ENCODE measurements at regions not wholly inside any gene's neighbourhood (a gene's known extent, or its start where the extent isn't known, plus 50 kb on each side); places are given as distances from the start of the nearest gene placed in this dataset.
A peak's percentile ranks its signal among the peaks of the same experiment; 100 is the strongest.
"Not testable (repeated sequence)": the region's sequence is repeated elsewhere in the genome, so short reads cannot be mapped to it uniquely, and the experiment has no call there.

DNA sequence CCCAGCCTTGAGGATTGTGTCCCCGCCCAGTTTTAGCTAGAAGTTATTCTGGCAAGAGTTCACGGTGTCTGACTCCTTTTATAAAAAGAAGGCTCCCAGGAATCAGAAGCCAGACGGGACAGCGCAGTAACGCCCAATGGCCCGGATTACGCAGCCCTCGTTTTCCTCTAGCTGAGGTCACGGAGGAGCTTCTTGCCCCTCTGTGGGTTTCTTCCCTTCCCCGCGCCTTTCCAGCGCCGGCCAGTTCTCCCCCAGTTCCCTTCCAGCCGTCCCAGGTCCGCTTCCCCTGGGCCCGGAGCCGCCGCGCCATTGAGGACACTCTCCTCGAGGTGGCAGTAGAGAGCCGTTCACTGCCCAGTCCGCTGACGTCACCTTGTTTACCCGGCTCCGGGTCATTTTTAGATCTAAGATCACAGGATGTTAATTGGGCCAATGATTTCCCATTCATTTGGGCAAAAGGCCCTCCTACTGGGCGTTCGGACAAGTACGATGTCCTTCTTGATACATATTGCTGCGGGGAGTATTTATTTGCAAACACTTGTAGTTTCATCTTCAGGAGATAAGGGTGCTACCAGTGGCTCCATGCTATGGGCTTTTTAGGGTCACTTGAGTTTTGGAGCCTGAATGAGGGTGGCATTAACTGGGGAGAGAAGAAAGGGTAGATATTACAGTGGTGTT is 81.5 kb upstream of the PPM1B start:
- Mint-ChIP-seq H3K36me3 (ENCODE audit: low read depth) (no peaks in the 10 kb centered on the region), H3K27ac (ENCODE audit: unreplicated experiment) (peak overlapping the region; percentile 66)
- TF ChIP-seq, protein P1, sequence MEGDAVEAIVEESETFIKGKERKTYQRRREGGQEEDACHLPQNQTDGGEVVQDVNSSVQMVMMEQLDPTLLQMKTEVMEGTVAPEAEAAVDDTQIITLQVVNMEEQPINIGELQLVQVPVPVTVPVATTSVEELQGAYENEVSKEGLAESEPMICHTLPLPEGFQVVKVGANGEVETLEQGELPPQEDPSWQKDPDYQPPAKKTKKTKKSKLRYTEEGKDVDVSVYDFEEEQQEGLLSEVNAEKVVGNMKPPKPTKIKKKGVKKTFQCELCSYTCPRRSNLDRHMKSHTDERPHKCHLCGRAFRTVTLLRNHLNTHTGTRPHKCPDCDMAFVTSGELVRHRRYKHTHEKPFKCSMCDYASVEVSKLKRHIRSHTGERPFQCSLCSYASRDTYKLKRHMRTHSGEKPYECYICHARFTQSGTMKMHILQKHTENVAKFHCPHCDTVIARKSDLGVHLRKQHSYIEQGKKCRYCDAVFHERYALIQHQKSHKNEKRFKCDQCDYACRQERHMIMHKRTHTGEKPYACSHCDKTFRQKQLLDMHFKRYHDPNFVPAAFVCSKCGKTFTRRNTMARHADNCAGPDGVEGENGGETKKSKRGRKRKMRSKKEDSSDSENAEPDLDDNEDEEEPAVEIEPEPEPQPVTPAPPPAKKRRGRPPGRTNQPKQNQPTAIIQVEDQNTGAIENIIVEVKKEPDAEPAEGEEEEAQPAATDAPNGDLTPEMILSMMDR (IDR thresholded peaks at IDR 0.05), result peak; percentile 97

DNA sequence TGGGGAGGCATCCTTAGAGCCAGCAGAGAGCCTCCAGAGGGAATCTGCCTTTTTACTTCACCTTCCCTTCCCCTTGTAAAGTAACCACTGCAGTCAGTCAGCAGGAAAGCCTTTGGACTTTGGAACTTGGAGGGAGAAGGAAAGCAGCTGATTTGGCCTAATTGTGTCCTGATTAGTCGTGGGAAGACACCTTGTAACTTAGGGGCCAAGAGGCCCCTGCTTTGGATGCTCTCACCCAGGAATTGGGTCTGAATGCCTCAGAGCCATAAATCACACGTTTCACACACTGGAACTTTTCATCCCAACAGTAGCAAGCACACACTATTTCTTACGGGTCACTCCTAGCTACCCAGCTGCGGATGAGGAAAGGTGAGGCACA is 81.0 kb upstream of the PPM1B start:
- peaks cover 9% of the 10 kb centered on the region for H3K4me1 Mint-ChIP-seq (ENCODE audit: low read depth)
- peak overlapping the region; percentile 66 for H3K27ac Mint-ChIP-seq (ENCODE audit: unreplicated experiment)
- TF ChIP-seq, protein P1 (IDR thresholded peaks at IDR 0.05), result no peak
- H3K9me3 Mint-ChIP-seq (ENCODE audit: low read depth), result no peaks in the 10 kb centered on the region
- no peak for DNase-seq (ENCODE audit: low spot score)
- peak overlapping the region; percentile 81 for H3K4me3 Mint-ChIP-seq (ENCODE audit: unreplicated experiment)
- H3K36me3 Mint-ChIP-seq (ENCODE audit: low read depth), result no peaks in the 10 kb centered on the region
- H3K27me3 Mint-ChIP-seq (ENCODE audit: low read depth), result no peaks in the 10 kb centered on the region

More for the DNA sequence above, 81.5 kb upstream of the PPM1B start:
- Mint-ChIP-seq H3K4me1 (ENCODE audit: low read depth) (peaks cover 9% of the 10 kb centered on the region), H3K4me3 (ENCODE audit: unreplicated experiment) (peak overlapping the region; percentile 81), H3K9me3 (ENCODE audit: low read depth) (no peaks in the 10 kb centered on the region), H3K27me3 (ENCODE audit: low read depth) (no peaks in the 10 kb centered on the region)
- DNase-seq (ENCODE audit: low spot score), result no peak

DNA sequence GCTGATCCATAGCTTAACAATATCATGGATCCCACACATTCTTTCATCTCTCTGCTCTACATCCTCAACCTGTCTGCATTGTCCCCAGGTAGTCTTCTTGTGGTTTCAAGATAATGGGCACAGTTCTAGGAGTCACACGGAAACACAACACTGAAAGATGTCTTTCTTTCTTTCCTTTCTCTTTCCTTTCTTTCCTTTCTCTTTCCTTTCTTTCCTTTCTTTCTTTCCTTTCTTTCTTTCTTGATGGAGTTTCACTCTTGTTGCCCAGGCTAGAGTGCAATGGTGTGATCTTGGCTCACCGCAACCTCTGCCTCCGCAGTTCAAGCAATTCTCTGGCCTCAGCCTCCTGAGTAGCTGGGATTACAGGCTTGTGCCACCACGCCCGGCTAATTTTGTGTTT is 76.2 kb upstream of the PPM1B start:
- not testable (repeated sequence) for H3K27ac Mint-ChIP-seq (ENCODE audit: unreplicated experiment); H3K36me3 Mint-ChIP-seq (ENCODE audit: low read depth); DNase-seq (ENCODE audit: low spot score); H3K27me3 Mint-ChIP-seq (ENCODE audit: low read depth); H3K4me1 Mint-ChIP-seq (ENCODE audit: low read depth); H3K9me3 Mint-ChIP-seq (ENCODE audit: low read depth); H3K4me3 Mint-ChIP-seq (ENCODE audit: unreplicated experiment)

DNA sequence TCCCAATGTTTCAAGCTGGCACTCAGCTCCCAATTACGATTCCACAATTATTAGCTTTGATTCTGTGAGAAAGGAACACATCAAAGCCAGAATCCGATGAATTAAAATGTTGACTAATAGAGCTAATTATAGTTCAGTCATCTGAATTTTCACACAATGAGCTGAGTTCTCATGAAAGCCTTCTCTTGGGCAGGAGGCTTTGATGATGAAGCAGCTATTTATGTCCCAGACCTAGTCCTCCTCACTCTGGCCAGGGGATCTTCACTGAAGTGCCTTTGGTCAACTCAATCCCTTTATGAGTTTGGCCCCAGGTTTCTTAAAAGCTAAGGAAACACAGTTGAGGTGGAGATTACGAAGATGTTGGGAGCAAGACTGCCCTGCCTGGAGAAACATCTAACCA is 74.7 kb upstream of the PPM1B start:
- no peak for DNase-seq (ENCODE audit: low spot score)
- Mint-ChIP-seq H3K4me3 (ENCODE audit: unreplicated experiment) (no peak overlapping the region), H3K9me3 (ENCODE audit: low read depth) (peaks cover 5% of the 10 kb centered on the region), H3K27me3 (ENCODE audit: low read depth) (no peaks in the 10 kb centered on the region), H3K36me3 (ENCODE audit: low read depth) (no peaks in the 10 kb centered on the region), H3K4me1 (ENCODE audit: low read depth) (no peaks in the 10 kb centered on the region), H3K27ac (ENCODE audit: unreplicated experiment) (no peak overlapping the region)
- TF ChIP-seq, protein P1 (IDR thresholded peaks at IDR 0.05), result no peak

DNA sequence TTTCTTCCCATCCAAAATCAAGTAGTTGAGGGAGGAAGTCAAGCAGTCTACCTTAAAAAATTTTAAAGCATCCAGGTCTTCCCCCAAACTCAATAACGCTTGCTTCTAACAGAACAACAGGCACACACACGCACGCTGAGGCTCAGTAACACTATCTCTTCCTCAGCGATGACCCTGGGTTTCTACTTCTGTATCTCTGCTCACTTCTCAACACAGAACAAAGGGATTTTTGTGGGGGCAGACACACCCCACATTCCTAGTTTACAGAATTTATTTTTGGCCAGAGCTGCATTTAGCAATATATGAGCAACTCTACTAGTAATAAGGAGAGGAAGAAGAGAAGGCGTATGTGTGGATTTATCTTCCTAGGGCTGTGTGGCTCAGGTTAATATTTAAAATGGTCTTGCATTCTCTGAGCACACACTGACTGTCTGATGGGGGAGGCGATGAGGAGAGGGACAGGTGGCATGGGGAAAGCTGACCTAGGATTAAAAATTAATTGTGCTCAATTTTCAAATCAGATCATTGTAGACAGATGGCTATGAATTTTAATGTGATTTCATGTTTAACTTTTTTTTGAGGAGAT is 71.3 kb upstream of the PPM1B start:
- TF ChIP-seq, protein P1 (IDR thresholded peaks at IDR 0.05), result no peak
- Mint-ChIP-seq H3K4me3 (ENCODE audit: unreplicated experiment) (no peak overlapping the region), H3K4me1 (ENCODE audit: low read depth) (peaks cover 10% of the 10 kb centered on the region), H3K36me3 (ENCODE audit: low read depth) (no peaks in the 10 kb centered on the region), H3K27me3 (ENCODE audit: low read depth) (no peaks in the 10 kb centered on the region), H3K27ac (ENCODE audit: unreplicated experiment) (no peak overlapping the region), H3K9me3 (ENCODE audit: low read depth) (peaks cover 5% of the 10 kb centered on the region)
- DNase-seq (ENCODE audit: low spot score), result no peak

DNA sequence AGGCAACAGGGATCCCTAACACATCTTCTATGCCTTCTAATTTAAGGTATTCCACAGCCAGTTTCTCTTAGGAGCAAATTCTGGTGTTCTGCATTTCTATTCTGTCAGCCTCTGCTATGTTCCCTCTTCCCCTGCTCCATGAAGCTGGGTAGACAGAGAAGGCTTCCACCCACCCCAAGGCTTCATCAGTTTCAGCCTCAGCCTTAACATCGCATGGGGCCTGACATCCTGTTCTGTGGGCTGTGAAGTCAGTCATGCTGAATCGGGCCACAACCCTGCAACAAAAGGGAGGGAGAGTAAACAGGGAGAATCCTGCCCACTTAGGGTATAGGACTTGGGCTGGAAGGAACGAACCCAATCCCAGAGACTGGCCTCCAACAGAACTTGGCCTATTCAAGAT is 70.6 kb upstream of the PPM1B start:
- no peak for DNase-seq (ENCODE audit: low spot score)
- Mint-ChIP-seq H3K9me3 (ENCODE audit: low read depth) (peaks cover 4% of the 10 kb centered on the region), H3K27ac (ENCODE audit: unreplicated experiment) (no peak overlapping the region), H3K4me1 (ENCODE audit: low read depth) (peaks cover 10% of the 10 kb centered on the region), H3K27me3 (ENCODE audit: low read depth) (no peaks in the 10 kb centered on the region), H3K36me3 (ENCODE audit: low read depth) (no peaks in the 10 kb centered on the region), H3K4me3 (ENCODE audit: unreplicated experiment) (no peak overlapping the region)
- TF ChIP-seq, protein P1 (IDR thresholded peaks at IDR 0.05), result no peak

All from chondrocyte (in vitro differentiated cells).